K562 (cell line): ENCODE measurements at regions not wholly inside any gene's neighbourhood (a gene's known extent, or its start where the extent isn't known, plus 50 kb on each side); places are given as distances from the start of the nearest gene placed in this dataset.

ENCODE experiments used
- BHLHE40 ChIP-seq: IDR thresholded peaks from 2 replicates; pipeline ENCODE4 v1.6.1; 2011; ENCODE audit warnings: low read length, improper control_type of control experiment
- CBX5 ChIP-seq: IDR thresholded peaks from 2 replicates; pipeline ENCODE4 v1.6.1; 2014; ENCODE audit warnings: low read depth, borderline replicate concordance
- CHD4 ChIP-seq: fragments of 200-600 bp; sonication (generic); IDR thresholded peaks from 3 replicates; pipeline ENCODE4 v1.6.1; 2012; ENCODE audit warnings: low read depth, mild to moderate bottlenecking, mixed read lengths, low read length, inconsistent platforms; ENCODE audit not compliant: insufficient read depth, insufficient replicate concordance, poor library complexity, severe bottlenecking
- CREB1 ChIP-seq, 2 experiments: sonication (generic) in 1 of 2; formaldehyde crosslinking in 1 of 2; IDR thresholded peaks; 2 replicates each; pipeline versions ENCODE4 v1.6.1 to v1.8.0; 2012 to 2022; ENCODE audit warnings: inconsistent platforms in 1 of 2, mild to moderate bottlenecking in 1 of 2, missing genetic modification reagents in 1 of 2, moderate library complexity in 1 of 2
- DIDO1 ChIP-seq: fragments of 450-650 bp; IDR thresholded peaks from 2 replicates; pipeline ENCODE4 v1.6.1; 2016; ENCODE audit warnings: low read depth, missing biosample characterization, missing genetic modification characterization
- EP300 ChIP-seq: IDR thresholded peaks from 2 replicates; pipeline ENCODE4 v1.6.1; 2012; ENCODE audit warnings: low read length, improper control_type of control experiment
- JUN ChIP-seq, 2 experiments: sonication (generic) in 1 of 2; formaldehyde crosslinking in 1 of 2; IDR thresholded peaks; 2 replicates each; pipeline versions ENCODE4 v1.6.1 to v1.8.0; 2012 to 2022; ENCODE audit warnings: borderline replicate concordance in 2 of 2, mild to moderate bottlenecking in 2 of 2, improper control_type of control experiment in 1 of 2, low read depth in 1 of 2, low read length in 1 of 2, missing genetic modification reagents in 1 of 2
- MXI1 ChIP-seq: IDR thresholded peaks from 2 replicates; pipeline ENCODE4 v1.6.1; 2011; ENCODE audit warnings: low read depth, mild to moderate bottlenecking, improper control_type of control experiment, low read length
- MYC ChIP-seq, 2 experiments: fragments of 250-450 bp in 1 of 2; sonication (Bioruptor Pico) in 1 of 2; IDR thresholded peaks; 2 replicates each; pipeline versions ENCODE4 v1.5.1 to v1.6.1; 2012 to 2021; ENCODE audit warnings: low read depth in 2 of 2, borderline replicate concordance in 1 of 2, improper control_type of control experiment in 1 of 2, low read length in 1 of 2, mild to moderate bottlenecking in 1 of 2, moderate library complexity in 1 of 2
- TAF1 ChIP-seq: IDR thresholded peaks from 2 replicates; pipeline ENCODE4 v1.6.1; 2011; ENCODE audit warnings: mild to moderate bottlenecking, low read length, moderate library complexity; ENCODE audit not compliant: insufficient read depth, control insufficient read depth, severe bottlenecking; ENCODE audit errors: extremely low read depth
- ZNF274 ChIP-seq: IDR thresholded peaks from 2 replicates; pipeline ENCODE4 v1.6.1; 2011; ENCODE audit warnings: low read depth, mild to moderate bottlenecking, low read length, moderate library complexity, borderline replicate concordance
- TF ChIP-seq, protein P1 (sequence below): fragments of 250-450 bp; sonication (Bioruptor Pico); IDR thresholded peaks from 2 replicates; pipeline ENCODE4 v1.4.0; 2020; ENCODE audit warnings: borderline replicate concordance
- TF ChIP-seq, protein P2 (sequence below), 2 experiments: fragments of 150-350 bp in 1 of 2; IDR thresholded peaks; 2 replicates each; pipeline ENCODE4 v1.6.1; 2012 to 2016; ENCODE audit warnings: low read depth in 2 of 2, low read length in 2 of 2, mild to moderate bottlenecking in 1 of 2, moderate library complexity in 1 of 2
- TF ChIP-seq, protein P3 (sequence below), 2 experiments: IDR thresholded peaks; 2 replicates each; pipeline ENCODE4 v1.6.1; 2011; ENCODE audit warnings: borderline replicate concordance in 1 of 2, control low read depth in 1 of 2, low read depth in 1 of 2, low read length in 1 of 2, mild to moderate bottlenecking in 1 of 2, mixed read lengths in 1 of 2, moderate library complexity in 1 of 2; ENCODE audit not compliant: insufficient read depth in 1 of 2, insufficient read length in 1 of 2, poor library complexity in 1 of 2, severe bottlenecking in 1 of 2; ENCODE audit errors: extremely low read depth in 1 of 2

DNA sequence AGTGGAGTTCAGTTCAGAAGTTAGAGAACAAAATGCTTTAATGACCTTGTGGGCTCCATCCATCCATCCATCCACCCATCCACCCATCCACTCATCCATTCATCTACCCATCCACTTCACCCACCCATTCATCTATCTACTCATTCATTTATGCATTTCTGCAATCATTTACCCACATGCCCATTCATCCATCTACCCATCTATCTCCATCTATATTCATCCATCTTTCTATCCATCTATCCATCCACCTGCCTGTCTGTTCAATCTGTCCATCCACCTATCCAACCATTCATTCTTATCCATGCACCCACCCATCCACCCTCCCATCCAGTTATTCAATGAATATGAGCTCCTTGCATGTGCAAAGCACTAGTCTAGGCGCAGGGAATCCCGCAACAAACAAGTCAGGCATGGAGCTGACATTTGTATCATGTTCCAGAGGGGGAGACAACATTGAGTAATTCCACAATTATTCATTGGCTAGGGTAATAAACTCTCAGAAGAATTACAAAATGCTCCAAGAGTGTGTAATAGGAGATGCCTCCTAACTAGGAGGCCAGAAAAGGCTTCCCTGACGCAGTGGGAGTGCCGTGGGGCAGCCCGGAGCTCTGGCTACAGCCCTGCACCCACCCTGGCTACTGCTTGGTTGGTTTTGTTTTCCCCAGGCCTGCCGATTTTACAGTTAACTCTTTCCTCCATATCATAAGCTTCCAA lies 211.2 kb downstream of the NXNL2 start:
- TF ChIP-seq CBX5, result no peak
- TF ChIP-seq DIDO1 (tag), result no peak
- TF ChIP-seq MXI1, result no peak
- no peak for TF ChIP-seq MYC (IDR thresholded peaks at IDR 0.05; ENCODE audit: low read depth, low read length)
- TF ChIP-seq MYC (CRISPR knock-in tag; IDR thresholded peaks at IDR 0.05; ENCODE audit: borderline replicate concordance, low read depth), result no peak
- TF ChIP-seq EP300, result no peak
- no peak for TF ChIP-seq CHD4
- no peak for TF ChIP-seq TAF1
- no peak for TF ChIP-seq BHLHE40
- TF ChIP-seq, protein P1, sequence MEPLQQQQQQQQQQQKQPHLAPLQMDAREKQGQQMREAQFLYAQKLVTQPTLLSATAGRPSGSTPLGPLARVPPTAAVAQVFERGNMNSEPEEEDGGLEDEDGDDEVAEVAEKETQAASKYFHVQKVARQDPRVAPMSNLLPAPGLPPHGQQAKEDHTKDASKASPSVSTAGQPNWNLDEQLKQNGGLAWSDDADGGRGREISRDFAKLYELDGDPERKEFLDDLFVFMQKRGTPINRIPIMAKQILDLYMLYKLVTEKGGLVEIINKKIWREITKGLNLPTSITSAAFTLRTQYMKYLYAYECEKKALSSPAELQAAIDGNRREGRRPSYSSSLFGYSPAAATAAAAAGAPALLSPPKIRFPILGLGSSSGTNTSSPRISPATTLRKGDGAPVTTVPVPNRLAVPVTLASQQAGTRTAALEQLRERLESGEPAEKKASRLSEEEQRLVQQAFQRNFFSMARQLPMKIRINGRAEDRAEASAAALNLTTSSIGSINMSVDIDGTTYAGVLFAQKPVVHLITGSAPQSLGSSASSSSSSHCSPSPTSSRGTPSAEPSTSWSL, result no peak
- TF ChIP-seq ZNF274, result no peak
- TF ChIP-seq, protein P2, sequence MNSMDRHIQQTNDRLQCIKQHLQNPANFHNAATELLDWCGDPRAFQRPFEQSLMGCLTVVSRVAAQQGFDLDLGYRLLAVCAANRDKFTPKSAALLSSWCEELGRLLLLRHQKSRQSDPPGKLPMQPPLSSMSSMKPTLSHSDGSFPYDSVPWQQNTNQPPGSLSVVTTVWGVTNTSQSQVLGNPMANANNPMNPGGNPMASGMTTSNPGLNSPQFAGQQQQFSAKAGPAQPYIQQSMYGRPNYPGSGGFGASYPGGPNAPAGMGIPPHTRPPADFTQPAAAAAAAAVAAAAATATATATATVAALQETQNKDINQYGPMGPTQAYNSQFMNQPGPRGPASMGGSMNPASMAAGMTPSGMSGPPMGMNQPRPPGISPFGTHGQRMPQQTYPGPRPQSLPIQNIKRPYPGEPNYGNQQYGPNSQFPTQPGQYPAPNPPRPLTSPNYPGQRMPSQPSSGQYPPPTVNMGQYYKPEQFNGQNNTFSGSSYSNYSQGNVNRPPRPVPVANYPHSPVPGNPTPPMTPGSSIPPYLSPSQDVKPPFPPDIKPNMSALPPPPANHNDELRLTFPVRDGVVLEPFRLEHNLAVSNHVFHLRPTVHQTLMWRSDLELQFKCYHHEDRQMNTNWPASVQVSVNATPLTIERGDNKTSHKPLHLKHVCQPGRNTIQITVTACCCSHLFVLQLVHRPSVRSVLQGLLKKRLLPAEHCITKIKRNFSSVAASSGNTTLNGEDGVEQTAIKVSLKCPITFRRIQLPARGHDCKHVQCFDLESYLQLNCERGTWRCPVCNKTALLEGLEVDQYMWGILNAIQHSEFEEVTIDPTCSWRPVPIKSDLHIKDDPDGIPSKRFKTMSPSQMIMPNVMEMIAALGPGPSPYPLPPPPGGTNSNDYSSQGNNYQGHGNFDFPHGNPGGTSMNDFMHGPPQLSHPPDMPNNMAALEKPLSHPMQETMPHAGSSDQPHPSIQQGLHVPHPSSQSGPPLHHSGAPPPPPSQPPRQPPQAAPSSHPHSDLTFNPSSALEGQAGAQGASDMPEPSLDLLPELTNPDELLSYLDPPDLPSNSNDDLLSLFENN (IDR thresholded peaks at IDR 0.05; ENCODE audit: low read depth in 2 of 2, low read length in 2 of 2), result no peak
- no peak for TF ChIP-seq JUN (IDR thresholded peaks at IDR 0.05; ENCODE audit: borderline replicate concordance, low read depth, low read length)
- no peak for TF ChIP-seq JUN (CRISPR knock-in tag; IDR thresholded peaks at IDR 0.05; ENCODE audit: borderline replicate concordance)
- TF ChIP-seq CREB1 (IDR thresholded peaks at IDR 0.05), result no peak
- no peak for TF ChIP-seq CREB1 (CRISPR knock-in tag; IDR thresholded peaks at IDR 0.05)
- TF ChIP-seq, protein P3, sequence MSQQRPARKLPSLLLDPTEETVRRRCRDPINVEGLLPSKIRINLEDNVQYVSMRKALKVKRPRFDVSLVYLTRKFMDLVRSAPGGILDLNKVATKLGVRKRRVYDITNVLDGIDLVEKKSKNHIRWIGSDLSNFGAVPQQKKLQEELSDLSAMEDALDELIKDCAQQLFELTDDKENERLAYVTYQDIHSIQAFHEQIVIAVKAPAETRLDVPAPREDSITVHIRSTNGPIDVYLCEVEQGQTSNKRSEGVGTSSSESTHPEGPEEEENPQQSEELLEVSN (IDR thresholded peaks at IDR 0.05; ENCODE audit: borderline replicate concordance in 1 of 2, extremely low read depth in 1 of 2, insufficient read depth in 1 of 2, insufficient read length in 1 of 2, low read depth in 1 of 2, low read length in 1 of 2, poor library complexity in 1 of 2, severe bottlenecking in 1 of 2), result no peak
